B cell (primary cell): ENCODE measurements at regions not wholly inside any gene's neighbourhood (a gene's known extent, or its start where the extent isn't known, plus 50 kb on each side); places are given as distances from the start of the nearest gene placed in this dataset.

ENCODE experiments used
- ATAC-seq: fragments of 200-7000 bp; cut with Tn5 transposase; one replicate; pipeline ENCODE4 v1.10.0; 2021; ENCODE audit warnings: low read depth, mild to moderate bottlenecking, moderate number of reproducible peaks, moderate library complexity
- CTCF ChIA-PET: fragments of 350-600 bp; sonication (Branson Sonifier 250); formaldehyde crosslinking; loops from one replicate; lab custom pipeline; 2021; ENCODE audit warnings: antibody characterized with exemption, inconsistent platforms; lab: Charles Lee
- POLR2A ChIA-PET: fragments of 350-600 bp; sonication (Branson Sonifier 250); formaldehyde crosslinking; loops from one replicate; lab custom pipeline; 2021; ENCODE audit warnings: antibody characterized with exemption; lab: Charles Lee
- DNase-seq: peaks from one replicate; pipeline ENCODE4 v3.0.0; 2013
- H2AFZ ChIP-seq: 2 replicates; pipeline ENCODE4 v1.6.1; 2012; ENCODE audit warnings: mild to moderate bottlenecking, low read depth, low read length; ENCODE audit not compliant: insufficient read depth, poor library complexity, severe bottlenecking
- H3K27ac ChIP-seq, 2 donors: 1 replicate in 1 of 2; 2 replicates in 1 of 2; pipeline ENCODE4 v1.5.1; 2012 to 2013; ENCODE audit warnings: low read length in 2 of 2, mild to moderate bottlenecking in 2 of 2, moderate library complexity in 1 of 2
- H3K27me3 ChIP-seq, 4 experiments: fragments of 200-600 bp in 1 of 4; sonication (generic) in 1 of 4; replicated peaks in 1 of 4; 1 replicate in 2 of 4; 2 replicates in 2 of 4; pipeline versions ENCODE4 v1.6.1 to v1.7.0; 2013 to 2016; ENCODE audit warnings: low read length in 3 of 4, mild to moderate bottlenecking in 2 of 4, mixed read lengths in 1 of 4, moderate library complexity in 1 of 4; ENCODE audit not compliant: insufficient read depth in 4 of 4, control insufficient read depth in 3 of 4; ENCODE audit errors: control extremely low read depth in 1 of 4
- H3K36me3 ChIP-seq, 2 experiments: replicated peaks in 1 of 2; 1 replicate in 1 of 2; 2 replicates in 1 of 2; pipeline versions ENCODE4 v1.6.1 to v1.7.1; 2013; ENCODE audit warnings: low read length in 1 of 2; ENCODE audit not compliant: insufficient read depth in 2 of 2, control insufficient read depth in 1 of 2; ENCODE audit errors: control extremely low read depth in 1 of 2, extremely low read depth in 1 of 2
- H3K4me1 ChIP-seq, 2 donors: fragments of 200-600 bp in 1 of 2; sonication (generic) in 1 of 2; 1 replicate in 1 of 2; 2 replicates in 1 of 2; pipeline versions ENCODE4 v1.5.1 to v1.6.1; 2013 to 2017; ENCODE audit warnings: low read length in 2 of 2; ENCODE audit not compliant: control insufficient read depth in 2 of 2, insufficient read depth in 2 of 2
- H3K4me2 ChIP-seq: replicated peaks from 2 replicates; pipeline ENCODE3; 2012; ENCODE audit warnings: mild to moderate bottlenecking, low read depth, low read length; ENCODE audit not compliant: poor library complexity, severe bottlenecking
- H3K4me3 ChIP-seq, 5 experiments: fragments of 200-600 bp in 1 of 5; sonication (generic) in 1 of 5; 1 replicate in 3 of 5; 2 replicates in 2 of 5; pipeline versions ENCODE4 v1.5.1 to v1.7.0; 2011 to 2016; ENCODE audit warnings: low read length in 4 of 5, mild to moderate bottlenecking in 4 of 5, low read depth in 2 of 5, control low read depth in 1 of 5, moderate library complexity in 1 of 5; ENCODE audit not compliant: insufficient read depth in 1 of 5; ENCODE audit errors: control extremely low read depth in 1 of 5, extremely low read depth in 1 of 5
- H3K79me2 ChIP-seq: fragments of 200-600 bp; sonication (generic); one replicate; pipeline ENCODE4 v1.6.0; 2016; ENCODE audit warnings: low read length; ENCODE audit not compliant: control insufficient read depth, insufficient read depth
- H3K9ac ChIP-seq: fragments of 200-600 bp; sonication (generic); 2 replicates; pipeline ENCODE4 v1.6.1; 2017; ENCODE audit warnings: mild to moderate bottlenecking, low read length, moderate library complexity
- H3K9me3 ChIP-seq, 3 donors: one replicate each; pipeline versions ENCODE4 v1.6.1 to v1.7.1; 2013; ENCODE audit warnings: low read length in 2 of 3; ENCODE audit not compliant: control insufficient read depth in 2 of 3, insufficient read depth in 1 of 3; ENCODE audit errors: control extremely low read depth in 1 of 3
- H4K20me1 ChIP-seq: 2 replicates; pipeline ENCODE4 v1.6.0; 2012; ENCODE audit warnings: mild to moderate bottlenecking, low read length; ENCODE audit not compliant: insufficient read depth, control insufficient read depth, poor library complexity, severe bottlenecking
- H3K27ac Mint-ChIP-seq: one replicate; pipeline ENCODE4 v1.8.0; 2021; ENCODE audit warnings: mixed read lengths
- H3K27me3 Mint-ChIP-seq: one replicate; pipeline ENCODE4 v1.8.0; 2021; ENCODE audit warnings: mixed read lengths
- H3K4me1 Mint-ChIP-seq: one replicate; pipeline ENCODE4 v1.8.0; 2021; ENCODE audit warnings: mixed read lengths
- H3K4me3 Mint-ChIP-seq: one replicate; pipeline ENCODE4 v1.8.0; 2021; ENCODE audit warnings: mixed read lengths
- H3K9me3 Mint-ChIP-seq: one replicate; pipeline ENCODE4 v1.8.0; 2022; ENCODE audit warnings: mixed read lengths; ENCODE audit not compliant: insufficient read depth
- CTCF ChIP-seq: fragments of 200-600 bp; IDR thresholded peaks from one replicate; pipeline ENCODE4 v1.8.0; 2022; ENCODE audit warnings: antibody characterized with exemption, mild to moderate bottlenecking
- EZH2 ChIP-seq: IDR thresholded peaks from 2 replicates; pipeline ENCODE4 v1.6.1; 2012; ENCODE audit warnings: borderline replicate concordance, low read depth, mild to moderate bottlenecking, moderate library complexity, low read length; ENCODE audit not compliant: insufficient read depth, poor library complexity, severe bottlenecking
- WGBS: methylation state at CpG from one replicate; pipeline ENCODE4 v1.1.5; 2013; ENCODE audit warnings: missing lambda C conversion rate; ENCODE audit not compliant: insufficient coverage; 5-methylcytosine and 5-hydroxymethylcytosine counted together
- intact Hi-C: fragments of 100-400 bp; cut with micrococcal nuclease; formaldehyde crosslinking; loops from one replicate; pipeline ENCODE4 v1.10.0; 2022

- Histone ChIP-seq H3K9ac (no peak overlapping the region), H3K79me2 (no peaks in the 10 kb centered on the region), H3K36me3 (no peaks in the 10 kb centered on the region), H3K27me3 (peaks cover 0 to 4% (median 1%) of the 10 kb centered on the region in 4 experiments), H3K4me2 (no peak overlapping the region), H3K4me1 (no peaks in the 10 kb centered on the region), H3K9me3 (no peaks in the 10 kb centered on the region), H2AFZ (no peak overlapping the region), H4K20me1 (no peaks in the 10 kb centered on the region), H3K27ac (no peak overlapping the region), H3K4me3 (no peak overlapping the region)
- Mint-ChIP-seq H3K4me1 (no peaks in the 10 kb centered on the region), H3K9me3 (no peaks in the 10 kb centered on the region), H3K27me3 (peaks cover 12% of the 10 kb centered on the region), H3K4me3 (no peak overlapping the region), H3K27ac (no peak overlapping the region)
- 100% methylated on average over 1 of the region's 4 CpGs for WGBS
- intact Hi-C loops, result no loop called here
- ATAC-seq (no peak), DNase-seq (no peak)
- POLR2A ChIA-PET, result no interaction called here
- TF ChIP-seq CTCF, result no peak
- TF ChIP-seq EZH2, result no peak
- CTCF ChIA-PET, result no interaction called here
Observed at GRCh38 chr1:88454781-88455180, 229.3 kb upstream of the PKN2 start.

DNA sequence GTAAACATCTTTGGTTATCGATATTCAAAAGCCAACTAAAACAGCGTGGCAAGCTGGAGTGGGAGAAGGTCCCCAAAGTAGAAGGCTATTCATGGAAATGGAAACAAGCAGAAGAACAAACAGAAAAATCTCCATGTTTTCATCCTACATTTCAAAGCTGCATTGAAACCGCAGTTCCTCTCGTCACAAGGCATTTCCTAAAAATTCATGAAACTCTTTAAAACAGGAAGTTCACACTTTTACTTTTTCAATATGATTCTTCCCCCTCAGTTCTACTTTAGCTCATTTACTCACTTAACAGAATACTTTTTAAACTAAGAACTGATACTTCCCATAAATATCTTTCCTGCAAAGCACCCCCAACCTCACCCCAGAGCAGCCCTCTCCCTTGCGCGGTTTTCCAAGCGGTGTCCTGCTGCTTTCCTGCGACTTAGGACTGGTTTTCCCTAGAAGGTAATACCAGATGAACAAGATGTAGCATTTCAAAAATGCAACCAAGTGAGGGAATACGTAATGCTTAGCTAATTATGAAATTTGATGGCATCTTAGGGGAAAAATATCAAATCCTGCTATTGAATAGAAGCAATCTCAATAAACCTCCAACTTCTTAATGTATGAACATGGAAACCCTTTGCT, 228.3 kb upstream of the PKN2 start:
- POLR2A ChIA-PET, result no interaction called here
- no peak overlapping the region for H3K4me3 Mint-ChIP-seq
- DNase-seq, result no peak
- Histone ChIP-seq H3K36me3 (no peaks in the 10 kb centered on the region), H3K9me3 (no peaks in the 10 kb centered on the region), H4K20me1 (no peaks in the 10 kb centered on the region), H2AFZ (no peak overlapping the region), H3K9ac (no peak overlapping the region), H3K4me2 (no peak overlapping the region), H3K4me3 (no peak overlapping the region), H3K79me2 (no peaks in the 10 kb centered on the region), H3K4me1 (no peaks in the 10 kb centered on the region), H3K27ac (no peak overlapping the region), H3K27me3 (peaks cover 0 to 6% (median 2%) of the 10 kb centered on the region in 4 experiments)
- intact Hi-C loops, result no loop called here
- CTCF ChIA-PET, result no interaction called here
- no peak for ATAC-seq
- H3K27me3 Mint-ChIP-seq, result peaks cover 19% of the 10 kb centered on the region
- no peaks in the 10 kb centered on the region for H3K9me3 Mint-ChIP-seq
- H3K27ac Mint-ChIP-seq, result no peak overlapping the region
- 3% methylated on average over 6 of the region's 9 CpGs for WGBS
- H3K4me1 Mint-ChIP-seq, result no peaks in the 10 kb centered on the region
- TF ChIP-seq EZH2 (no peak), CTCF (no peak)
